Activated CD4-positive, alpha-beta T cell treated with anti-CD3 and anti-CD28 coated beads for 24 hours (primary cell): ENCODE measurements at regions not wholly inside any gene's neighbourhood (a gene's known extent, or its start where the extent isn't known, plus 50 kb on each side); places are given as distances from the start of the nearest gene placed in this dataset.

Experiments used
- DNase-seq, 2 donors: peaks; one replicate each; pipeline ENCODE4 v3.0.0-alpha.2; 2020; ENCODE audit warnings: low read depth in 2 of 2

DNA sequence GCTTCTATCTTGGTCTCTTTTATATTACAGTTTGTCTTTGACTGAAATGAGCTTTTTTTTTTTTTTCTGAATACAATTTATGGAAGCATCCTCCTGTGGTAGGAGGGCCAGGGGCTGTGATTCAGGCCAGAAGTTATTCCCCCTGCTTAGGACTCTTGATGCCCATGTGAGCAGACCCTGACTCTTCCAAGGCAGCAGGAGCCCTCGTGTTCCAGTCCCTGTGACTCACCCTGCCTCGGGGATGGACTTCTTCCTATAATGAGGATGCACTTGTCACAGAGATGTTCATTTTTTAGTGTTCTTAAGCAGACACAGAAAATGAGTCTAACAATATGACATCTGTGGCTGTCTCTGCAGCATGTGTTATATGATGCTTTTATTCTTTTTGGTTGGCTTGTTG is 1293.7 kb upstream of the AUTS2 start:
- DNase-seq: no peak

DNA sequence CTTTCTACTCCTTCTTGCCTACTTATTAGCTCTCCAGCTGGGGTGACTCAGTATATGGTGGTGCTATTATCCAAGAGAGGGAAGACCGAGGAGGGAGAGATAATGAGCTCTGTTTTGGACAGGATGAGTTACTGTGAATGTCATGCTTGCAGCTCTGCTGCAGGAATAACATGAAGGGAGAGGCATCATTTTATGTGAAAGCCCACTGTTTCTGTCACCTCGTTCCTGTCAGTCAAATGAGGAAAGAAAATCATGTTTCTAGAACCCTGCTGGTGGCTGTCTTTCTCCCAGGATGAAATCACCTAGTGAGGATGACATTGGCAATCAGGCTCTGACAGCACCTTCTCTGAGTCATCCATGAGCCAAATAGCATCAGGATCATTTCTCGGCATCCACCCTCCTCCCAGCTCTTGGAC is 1291.6 kb upstream of the AUTS2 start:
- DNase-seq: no peak

DNA sequence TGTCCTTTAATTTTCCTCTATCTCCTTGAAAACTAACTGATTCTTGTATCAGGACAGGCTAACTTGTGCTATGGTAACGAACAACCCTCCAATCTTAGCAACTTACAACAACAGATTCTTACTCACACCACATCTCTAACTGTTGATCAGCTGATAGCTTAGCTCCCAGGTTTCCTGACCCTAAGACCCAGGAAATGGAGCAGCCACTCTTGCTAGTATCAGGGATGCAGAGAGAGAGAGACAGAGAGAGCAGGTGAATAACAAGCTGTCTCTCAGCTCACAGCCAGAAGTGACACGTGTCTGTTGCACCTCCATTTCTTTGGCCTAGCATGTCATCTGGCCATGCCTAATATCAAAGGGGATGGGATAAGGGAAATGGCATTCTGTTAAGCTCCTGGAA is 1289.0 kb upstream of the AUTS2 start:
- DNase-seq: no peak

DNA sequence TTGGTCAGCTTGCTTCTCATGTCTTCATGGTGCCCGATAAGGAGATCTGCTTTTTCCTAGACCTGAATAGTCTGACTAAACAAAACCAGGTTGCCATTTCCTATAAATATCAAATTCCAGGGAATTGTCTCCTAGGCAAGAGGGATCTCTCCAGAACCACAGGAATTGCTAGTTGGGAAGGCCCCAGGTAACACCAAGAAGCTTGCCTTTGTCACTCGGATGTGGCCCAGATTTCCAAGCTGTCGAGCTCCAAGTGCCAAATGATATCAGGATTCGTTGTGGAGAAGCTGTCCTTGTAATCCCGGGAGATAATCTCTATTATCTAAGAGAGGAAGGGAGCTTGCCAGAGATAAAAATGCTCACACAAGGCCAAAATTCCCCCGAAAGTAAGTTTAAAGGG is 1288.5 kb upstream of the AUTS2 start:
- DNase-seq: no peak

DNA sequence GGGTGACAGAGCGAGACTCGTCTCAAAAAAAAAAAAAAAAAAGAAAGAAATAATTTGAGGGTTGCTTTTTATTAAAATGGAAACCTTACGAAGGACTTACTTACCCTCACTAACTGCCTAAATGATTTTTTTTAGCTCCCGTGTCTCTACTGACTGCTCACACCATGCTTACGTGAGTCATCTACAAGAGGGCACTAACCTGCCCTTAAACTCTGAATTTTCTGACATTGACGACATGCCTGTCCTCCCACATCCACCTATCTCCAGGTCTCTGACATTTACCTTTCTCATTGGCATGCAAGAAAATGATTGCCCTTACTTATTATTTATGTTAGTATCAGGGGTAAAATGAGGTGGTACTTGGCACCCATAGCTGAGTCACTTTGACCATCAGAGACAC is 1286.3 kb upstream of the AUTS2 start:
- DNase-seq: no peak

- DNase-seq: no peak
Observed at GRCh38 chr7:68313806-68314205, 1284.5 kb upstream of the AUTS2 start.

GRCh38 chr7:68314208-68314607 is 1284.1 kb upstream of the AUTS2 start:
- DNase-seq: no peak

GRCh38 chr7:68317476-68317875 is 1280.8 kb upstream of the AUTS2 start:
- no peak for DNase-seq

DNA sequence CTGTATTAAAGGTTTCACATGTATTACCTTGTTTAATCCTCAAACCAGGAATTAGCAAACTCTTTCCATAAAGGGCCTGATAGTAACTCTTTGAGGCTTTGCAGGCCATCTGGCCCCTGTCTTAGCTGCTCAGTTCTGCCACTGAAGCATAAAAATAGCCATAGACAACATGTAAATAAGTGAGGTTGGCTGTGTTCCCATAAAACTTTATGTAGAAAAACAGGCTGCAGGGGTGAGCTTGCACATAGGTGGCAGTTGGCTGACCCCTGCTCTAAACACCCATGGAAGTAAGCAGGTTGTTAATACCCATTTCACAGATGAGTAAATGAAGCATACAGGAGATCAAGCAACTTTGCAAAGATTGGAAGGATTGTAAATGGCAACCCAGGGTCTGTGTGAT is 1279.2 kb upstream of the AUTS2 start:
- DNase-seq: no peak

DNA sequence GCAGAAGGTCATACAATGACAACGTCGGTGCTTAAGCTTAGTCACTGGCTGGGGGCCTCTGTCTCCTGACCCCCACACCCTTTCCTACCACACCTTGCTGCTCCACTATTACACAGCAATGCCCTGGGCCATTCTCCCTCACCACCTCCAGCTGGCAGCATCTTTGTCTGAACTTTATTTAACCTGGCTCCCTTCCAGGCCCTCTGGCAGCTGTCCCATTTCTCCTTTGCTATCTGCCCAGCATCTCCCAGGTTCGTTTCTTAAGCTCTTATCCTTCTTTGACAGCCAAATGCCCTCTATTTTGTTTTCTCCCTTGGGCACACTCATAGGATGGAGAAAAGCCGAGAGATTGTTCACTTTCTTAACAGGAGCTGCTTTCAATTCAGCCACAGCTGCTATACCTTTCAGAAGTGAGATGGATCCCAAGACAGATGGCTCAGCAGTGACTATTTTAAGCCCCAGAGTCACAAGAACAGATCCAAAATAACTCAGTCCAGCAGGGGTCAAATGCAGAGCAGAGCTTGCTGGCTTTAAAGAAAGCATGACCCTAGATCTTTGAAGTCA is 1277.1 kb upstream of the AUTS2 start:
- DNase-seq: no peak

DNA sequence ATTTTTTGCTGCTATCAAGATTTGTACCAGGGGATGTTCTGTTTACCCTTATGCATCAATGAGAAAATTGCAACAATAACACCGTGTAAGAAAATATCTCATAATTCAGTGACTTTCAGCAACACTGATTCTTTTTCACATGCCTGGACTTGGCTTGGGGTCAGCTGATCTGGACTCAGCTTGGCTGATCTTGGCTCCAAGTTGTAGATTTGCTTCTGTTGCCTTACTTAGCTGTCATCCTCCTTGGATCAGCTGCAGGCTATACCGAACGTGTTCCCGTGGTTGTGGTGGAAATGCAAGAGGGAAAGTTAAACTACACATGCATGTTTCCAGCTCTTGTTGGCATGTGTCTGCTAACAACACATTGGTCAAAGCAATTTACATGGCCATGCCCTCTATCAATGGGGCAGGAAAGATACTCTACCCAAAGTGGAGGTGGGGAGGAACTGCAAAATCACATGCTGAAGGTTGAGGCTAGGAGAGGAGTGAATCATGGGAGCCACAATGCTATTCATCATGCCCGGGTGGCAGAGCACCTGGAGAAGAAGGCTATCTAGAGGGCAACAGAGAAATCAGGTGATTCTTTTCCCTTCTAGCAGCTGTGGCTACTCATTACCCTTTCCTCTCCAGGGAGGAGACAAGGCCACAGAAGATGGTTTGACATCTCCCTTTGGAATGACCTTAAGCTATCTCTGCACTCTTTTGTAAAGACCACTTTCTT is 1276.3 kb upstream of the AUTS2 start:
- no peak for DNase-seq

- DNase-seq: no peak
Observed at GRCh38 chr7:68324621-68325020, 1273.7 kb upstream of the AUTS2 start.

GRCh38 chr7:68334216-68334615 is 1264.1 kb upstream of the AUTS2 start:
- no peak for DNase-seq

- DNase-seq: no peak
Observed at GRCh38 chr7:68334636-68335272, 1263.5 kb upstream of the AUTS2 start.

- no peak for DNase-seq
Observed at GRCh38 chr7:68336594-68336993, 1261.7 kb upstream of the AUTS2 start.

DNA sequence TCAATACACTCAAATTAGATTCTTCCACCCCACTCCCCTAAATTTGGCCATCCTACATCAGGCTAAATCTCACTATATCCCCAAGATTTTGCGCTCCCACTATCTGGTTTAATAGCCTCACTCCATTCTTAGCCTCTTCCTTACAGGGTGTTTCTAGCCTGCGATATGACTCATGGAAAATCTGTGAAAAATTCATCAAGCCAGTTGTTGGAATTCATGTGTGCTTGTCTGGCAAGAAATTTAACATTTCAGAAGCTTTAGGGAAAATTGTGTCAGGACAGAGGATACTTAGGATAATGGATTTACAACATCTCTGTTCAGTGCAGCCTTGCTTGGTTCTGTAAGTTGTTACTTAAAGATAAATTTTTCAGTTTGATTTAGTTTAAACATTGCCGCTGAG is 1249.9 kb upstream of the AUTS2 start:
- DNase-seq: no peak

- no peak for DNase-seq
Observed at GRCh38 chr7:68362745-68363518, 1235.3 kb upstream of the AUTS2 start.

- DNase-seq: no peak
Observed at GRCh38 chr7:68364886-68365625, 1233.2 kb upstream of the AUTS2 start.

DNA sequence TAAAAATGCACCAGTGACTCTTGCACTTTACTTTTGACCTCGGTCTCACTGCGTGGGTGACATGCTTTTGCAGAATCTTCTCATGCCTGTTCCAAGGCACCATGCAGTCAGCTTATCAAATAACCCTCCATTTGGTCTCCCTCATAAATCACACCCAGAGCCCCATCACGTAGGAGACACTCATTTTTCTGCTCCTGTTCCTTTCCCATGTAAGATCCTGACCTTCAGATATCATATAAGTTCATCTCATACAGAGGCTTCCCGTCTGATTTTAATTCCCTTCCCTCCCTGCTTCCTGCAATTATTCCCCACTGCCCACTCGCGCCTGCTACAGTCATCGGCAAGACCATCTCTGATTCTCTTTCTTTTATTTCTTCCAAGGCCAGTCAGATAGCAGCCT is 1226.3 kb upstream of the AUTS2 start:
- DNase-seq: no peak

DNA sequence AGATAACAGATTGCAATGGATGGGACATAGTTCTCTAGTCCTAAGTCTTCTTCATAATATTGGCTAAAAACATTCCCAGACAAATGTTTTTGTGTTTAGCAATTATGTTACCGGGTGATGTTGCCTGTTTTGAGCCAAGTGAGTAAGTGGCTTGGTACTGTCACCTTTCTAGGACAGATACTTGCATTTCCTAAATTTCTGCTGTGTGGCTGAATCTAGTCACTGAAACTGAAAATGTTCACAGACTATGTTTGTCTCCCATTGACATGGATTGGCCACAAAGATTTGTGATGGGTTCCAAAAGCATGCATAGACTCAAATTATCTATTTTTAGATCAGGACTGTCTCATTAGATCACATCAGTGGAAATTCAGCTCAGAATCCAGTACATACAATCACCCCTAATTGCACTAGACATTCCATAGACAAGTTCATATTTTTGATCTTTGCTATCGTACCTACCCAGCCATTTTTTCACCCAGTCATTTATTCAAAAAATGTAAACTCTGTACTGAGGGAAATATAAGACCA is 1222.1 kb upstream of the AUTS2 start:
- no peak for DNase-seq

GRCh38 chr7:68381731-68382130 is 1216.5 kb upstream of the AUTS2 start:
- DNase-seq: no peak

DNA sequence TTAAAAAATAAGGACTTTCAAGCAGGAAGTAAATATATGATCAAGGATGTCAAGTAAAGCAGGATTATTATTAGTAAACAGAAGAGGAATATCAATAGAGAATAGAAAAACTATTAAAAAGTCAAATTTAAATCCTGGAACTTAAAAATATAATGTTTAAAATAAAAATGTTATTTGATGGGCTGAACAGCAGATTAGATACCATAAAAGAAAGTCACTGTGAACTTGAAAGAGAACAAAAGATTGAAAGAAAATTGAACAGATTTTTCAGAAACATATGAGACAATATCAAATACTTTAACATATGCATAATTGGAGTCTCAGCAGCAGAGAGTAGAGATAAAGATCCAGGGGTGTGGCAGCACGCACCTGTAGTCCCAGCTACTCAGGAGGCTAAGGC is 1213.7 kb upstream of the AUTS2 start:
- no peak for DNase-seq
